Right lobe of liver (tissue), 4 donors: ENCODE measurements at regions not wholly inside any gene's neighbourhood (a gene's known extent, or its start where the extent isn't known, plus 50 kb on each side); places are given as distances from the start of the nearest gene placed in this dataset.

Experiments used
- POLR2A ChIP-seq: fragments of 450-650 bp; IDR thresholded peaks from one replicate; pipeline ENCODE4 v1.6.1; 2017; ENCODE audit warnings: antibody characterized with exemption, mild to moderate bottlenecking
- TF ChIP-seq, protein P1 (sequence below), 4 donors: fragments of 200-600 bp in 3 of 4; fragments of 450-650 bp in 1 of 4; IDR thresholded peaks; one replicate each; pipeline versions ENCODE4 v1.5.1 to v1.8.0; 2016 to 2022; ENCODE audit warnings: antibody characterized with exemption in 4 of 4, mild to moderate bottlenecking in 2 of 4
- donor health status: DM: no; HTN: no; CAD: no.
- donor health status: DM: no; HTN: no; CAD: no.
- donor health status: DM: no; HTN: yes; CAD: no.

DNA sequence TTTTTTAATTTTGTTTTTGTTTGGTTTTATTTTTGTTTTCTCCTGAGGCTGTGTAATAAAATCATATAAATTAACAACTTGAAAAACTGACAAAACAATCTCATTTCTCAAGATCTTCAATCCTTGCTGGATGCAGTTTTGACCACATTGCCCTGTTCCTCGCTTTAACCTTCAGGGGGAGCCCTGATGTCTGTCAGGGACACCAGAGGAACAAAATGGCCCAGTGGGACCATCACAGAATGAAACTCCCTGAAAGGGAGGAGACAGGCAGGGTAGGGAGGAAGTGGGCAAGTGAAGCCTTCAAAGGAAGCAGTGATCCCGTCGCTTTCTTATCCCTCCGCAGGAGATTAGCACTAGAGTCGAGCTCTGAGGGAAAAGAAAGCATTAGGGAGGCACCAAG lies 274.9 kb upstream of the LDB2 start:
- TF ChIP-seq, protein P1, sequence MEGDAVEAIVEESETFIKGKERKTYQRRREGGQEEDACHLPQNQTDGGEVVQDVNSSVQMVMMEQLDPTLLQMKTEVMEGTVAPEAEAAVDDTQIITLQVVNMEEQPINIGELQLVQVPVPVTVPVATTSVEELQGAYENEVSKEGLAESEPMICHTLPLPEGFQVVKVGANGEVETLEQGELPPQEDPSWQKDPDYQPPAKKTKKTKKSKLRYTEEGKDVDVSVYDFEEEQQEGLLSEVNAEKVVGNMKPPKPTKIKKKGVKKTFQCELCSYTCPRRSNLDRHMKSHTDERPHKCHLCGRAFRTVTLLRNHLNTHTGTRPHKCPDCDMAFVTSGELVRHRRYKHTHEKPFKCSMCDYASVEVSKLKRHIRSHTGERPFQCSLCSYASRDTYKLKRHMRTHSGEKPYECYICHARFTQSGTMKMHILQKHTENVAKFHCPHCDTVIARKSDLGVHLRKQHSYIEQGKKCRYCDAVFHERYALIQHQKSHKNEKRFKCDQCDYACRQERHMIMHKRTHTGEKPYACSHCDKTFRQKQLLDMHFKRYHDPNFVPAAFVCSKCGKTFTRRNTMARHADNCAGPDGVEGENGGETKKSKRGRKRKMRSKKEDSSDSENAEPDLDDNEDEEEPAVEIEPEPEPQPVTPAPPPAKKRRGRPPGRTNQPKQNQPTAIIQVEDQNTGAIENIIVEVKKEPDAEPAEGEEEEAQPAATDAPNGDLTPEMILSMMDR (IDR thresholded peaks at IDR 0.05) = peak in 3 of 4 donors; percentile 11 to 40 (median 27)
- TF ChIP-seq POLR2A = no peak
